GM21723 (cell line): ENCODE measurements at regions not wholly inside any gene's neighbourhood (a gene's known extent, or its start where the extent isn't known, plus 50 kb on each side); places are given as distances from the start of the nearest gene placed in this dataset.
"Not testable (repeated sequence)": the region's sequence is repeated elsewhere in the genome, so short reads cannot be mapped to it uniquely, and the experiment has no call there.

ENCODE experiments used
- ATAC-seq: cut with Tn5 transposase; IDR thresholded peaks from one replicate; pipeline ENCODE4 v1.9.1; 2021; ENCODE audit warnings: mild to moderate bottlenecking, moderate library complexity; ENCODE audit not compliant: unreplicated experiment

DNA sequence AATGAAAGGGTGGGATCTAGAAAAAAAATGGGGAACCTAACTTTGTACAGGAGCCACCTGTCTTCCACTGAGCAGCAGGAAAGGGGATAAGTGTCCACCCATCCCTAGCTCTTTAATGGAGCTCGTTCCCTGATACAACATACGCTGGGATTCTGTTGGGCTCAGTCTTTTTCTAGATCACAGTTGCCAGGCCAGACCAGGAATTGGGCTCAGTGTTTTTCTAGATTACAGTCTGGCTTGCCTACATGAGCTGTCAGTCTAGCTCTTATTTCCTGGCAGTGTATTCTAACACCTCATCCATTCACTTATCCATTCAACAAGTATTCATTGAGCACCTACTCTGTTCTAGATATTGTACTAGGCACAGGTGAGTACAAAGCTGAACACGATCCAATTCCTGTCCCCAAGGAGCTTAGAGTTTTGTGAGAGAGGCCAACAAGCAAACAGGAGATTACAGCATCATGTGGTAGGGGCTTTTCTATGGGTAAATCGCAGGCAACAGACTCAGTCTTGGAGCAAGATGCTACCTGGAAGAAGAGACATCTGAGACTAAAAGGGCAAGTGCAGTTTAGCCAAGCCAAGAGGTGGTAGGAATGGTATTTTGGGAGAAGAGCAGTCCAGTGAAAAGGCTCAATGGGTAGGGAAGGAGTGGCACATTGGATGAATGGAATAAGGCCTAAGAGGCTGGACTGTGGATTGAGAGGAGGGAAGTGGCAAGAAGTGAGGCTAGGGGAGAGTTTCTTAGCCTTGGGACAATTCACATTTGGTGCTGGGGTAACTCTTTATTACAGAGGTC, 138.0 kb upstream of the HS3ST2 start:
- ATAC-seq: no peak

GRCh38 chr16:22677024-22677830, 136.7 kb upstream of the HS3ST2 start:
- no peak for ATAC-seq

GRCh38 chr16:22678311-22678710, 135.7 kb upstream of the HS3ST2 start:
- ATAC-seq: no peak

DNA sequence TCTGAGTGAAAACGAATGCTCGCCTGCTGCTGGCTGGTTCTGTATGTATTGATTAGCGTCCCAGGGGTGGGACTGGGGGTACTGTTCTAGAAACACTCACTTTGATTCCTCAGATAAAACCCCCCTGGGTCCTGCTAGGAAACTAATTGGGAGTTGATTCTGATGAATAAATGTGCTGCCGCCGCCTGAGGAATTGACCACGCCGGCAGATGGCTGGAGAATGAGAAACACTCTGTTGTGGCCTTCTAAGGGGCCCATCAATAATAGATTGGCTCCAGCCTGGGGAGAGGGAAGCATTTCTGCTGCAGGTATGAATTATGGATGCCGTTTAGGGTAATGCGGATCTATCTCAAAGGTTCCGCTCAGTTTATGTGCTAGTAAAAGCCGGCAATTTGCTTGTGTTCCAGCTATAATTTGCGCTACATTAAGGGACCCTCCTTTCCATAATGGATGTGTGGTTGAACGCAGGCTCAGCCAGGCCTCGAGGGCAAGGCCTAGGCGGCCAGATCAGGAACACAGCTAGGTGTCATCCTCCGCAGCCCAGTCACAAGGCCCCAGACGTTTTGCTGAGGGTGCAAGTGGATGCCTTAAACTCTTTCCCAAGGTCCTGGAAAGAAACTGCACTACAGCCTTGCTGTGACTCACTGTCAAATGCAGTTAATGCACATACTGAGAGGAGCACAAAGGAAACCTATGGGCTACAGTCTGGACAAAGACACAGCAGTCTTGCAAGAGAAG, 132.2 kb upstream of the HS3ST2 start:
- no peak for ATAC-seq

- no peak for ATAC-seq
These were observed 130.7 kb upstream of the HS3ST2 start for GRCh38 chr16:22683258-22683657.

DNA sequence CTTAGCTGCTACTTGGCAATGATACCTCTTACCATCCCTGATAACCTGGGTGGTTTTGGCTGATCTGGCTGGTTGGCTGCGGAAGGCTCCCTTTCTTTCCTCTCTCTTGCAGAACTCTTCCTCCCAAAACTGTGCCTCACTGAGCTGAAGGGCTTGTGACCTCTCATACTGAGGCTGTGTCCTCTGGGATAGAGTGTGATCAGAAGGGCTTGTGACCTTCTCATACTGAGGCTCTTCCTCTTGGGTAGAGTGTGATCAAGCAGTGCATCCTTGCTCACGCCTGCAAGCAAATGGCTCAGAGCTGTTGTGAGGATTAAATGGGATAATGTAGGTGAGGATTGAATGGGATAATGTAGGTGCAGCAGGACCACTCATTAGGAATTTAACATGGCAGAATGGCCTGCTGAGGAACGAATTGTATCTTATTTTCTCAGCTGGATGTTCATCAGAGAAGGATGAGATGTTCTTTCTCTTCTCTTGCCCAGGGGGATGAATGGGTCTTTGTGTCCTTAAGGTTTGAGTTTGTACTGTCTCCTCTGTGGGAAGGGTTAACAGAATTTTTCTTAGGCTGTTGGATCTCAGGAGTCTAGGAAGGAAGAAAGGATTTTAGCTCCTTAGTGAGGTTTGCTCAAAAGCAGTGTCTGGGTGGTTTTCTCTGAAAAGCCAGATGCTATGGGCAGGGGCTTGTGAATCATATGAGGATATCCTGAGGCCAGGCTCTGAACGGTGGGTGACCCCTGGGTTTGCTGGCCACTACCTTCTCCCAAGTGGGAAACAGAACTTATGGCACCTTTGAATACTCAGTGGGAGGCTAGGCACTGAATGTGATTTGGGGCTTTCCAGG, 130.0 kb upstream of the HS3ST2 start:
- ATAC-seq: no peak

DNA sequence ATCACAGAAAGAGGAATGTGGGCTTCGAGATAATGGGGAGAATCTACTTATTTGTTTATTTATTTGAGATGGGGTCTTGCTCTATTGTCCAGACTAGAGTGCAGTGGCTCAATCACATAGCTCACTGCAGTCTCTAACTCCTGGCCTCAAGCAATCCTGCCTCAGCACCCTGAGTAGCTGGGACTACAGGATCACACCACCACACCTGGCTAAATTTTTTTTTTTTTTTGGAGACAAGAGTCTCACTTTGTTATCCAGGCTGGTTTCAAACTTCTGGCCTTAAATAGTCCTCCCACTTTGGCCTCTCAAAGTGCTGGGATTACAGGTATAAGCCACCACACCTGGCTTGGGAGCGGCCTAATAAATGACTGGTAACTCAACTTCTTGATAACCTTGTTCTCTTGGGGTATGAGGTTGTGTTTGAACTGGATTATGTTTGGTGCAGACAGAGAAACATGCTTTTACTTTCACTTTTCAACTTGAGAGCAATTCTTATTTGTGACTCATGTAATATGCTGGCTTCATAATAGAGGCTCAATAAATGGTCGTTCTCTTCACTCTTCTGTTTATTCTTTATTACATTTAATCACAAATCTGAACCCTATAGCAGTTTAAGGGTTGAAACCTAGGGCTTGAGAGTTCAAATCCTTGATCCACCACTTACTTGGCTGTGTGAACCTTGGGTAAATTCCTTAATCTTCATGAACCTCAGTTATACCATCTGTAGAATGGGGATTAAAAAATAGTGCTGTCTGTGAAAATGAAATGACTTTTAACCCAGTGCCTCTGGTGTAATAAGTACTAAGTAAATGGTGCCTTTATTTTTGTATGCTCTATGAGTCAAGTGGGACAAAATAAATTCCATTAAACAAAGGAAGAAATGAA, 129.1 kb upstream of the HS3ST2 start:
- ATAC-seq: no peak

DNA sequence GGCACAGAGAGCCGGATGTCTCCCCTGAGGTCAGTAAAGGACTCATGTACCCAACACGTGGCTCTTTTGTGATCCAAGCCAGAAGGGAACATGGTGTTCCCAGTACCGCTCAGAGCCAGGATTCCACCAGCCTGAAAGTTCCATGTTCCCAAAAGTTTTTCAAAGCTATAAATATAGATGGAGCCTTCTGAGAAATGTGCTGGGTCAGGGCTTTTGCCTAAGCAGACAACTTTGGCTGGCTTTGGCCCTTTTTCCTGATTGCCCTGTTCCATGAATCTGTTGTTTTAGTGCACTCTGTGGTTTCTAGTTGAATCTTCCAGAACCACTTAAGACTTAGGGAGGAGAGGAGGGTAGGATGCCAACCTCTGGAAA, 128.5 kb upstream of the HS3ST2 start:
- no peak for ATAC-seq

DNA sequence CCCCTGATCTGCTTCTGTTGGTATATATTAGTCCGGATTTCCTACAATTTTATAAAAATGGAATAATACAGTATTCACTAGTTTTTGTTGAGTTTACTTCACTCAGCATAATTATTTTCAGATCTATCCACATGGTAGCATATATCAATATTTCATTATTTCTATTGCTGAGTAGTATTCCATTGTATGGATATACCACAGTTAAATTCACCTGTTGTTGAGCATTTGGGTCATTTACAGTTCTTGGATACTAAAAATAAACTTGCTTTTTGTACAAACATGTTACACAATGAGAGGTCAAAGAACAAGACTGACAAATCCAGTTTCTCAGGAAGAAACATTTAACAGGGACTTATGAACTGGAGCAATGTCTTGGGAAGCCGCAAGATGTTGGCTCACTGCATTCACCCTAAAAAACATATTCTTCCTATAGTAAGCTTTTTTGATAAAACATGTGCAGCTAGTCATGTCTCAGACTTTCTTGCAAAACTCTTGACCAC, 126.9 kb upstream of the HS3ST2 start:
- no peak for ATAC-seq

- ATAC-seq: no peak
These were observed 125.5 kb upstream of the HS3ST2 start for GRCh38 chr16:22688463-22688862.

GRCh38 chr16:22688930-22689329, 125.0 kb upstream of the HS3ST2 start:
- no peak for ATAC-seq

- ATAC-seq: no peak
These were observed 122.6 kb upstream of the HS3ST2 start for GRCh38 chr16:22691335-22691734.

DNA sequence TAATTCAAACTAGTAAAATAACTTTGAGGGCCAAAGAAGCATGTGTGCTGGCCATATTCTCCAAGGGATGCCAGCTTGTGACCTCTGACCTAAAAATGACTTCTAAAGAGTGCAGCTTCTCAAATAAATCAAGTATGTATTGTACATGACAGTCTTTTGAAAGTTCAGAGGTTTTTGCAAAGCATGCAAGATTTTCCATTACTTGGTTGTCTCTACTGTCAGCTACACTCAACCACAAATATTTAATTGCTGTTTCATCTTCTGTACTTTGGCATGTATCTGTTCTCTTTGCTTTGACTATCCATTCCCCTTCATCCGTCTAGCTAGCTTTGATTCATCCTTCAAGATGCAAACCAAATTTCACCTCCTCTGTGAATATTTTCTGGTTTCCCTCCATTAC, 121.9 kb upstream of the HS3ST2 start:
- ATAC-seq: no peak

DNA sequence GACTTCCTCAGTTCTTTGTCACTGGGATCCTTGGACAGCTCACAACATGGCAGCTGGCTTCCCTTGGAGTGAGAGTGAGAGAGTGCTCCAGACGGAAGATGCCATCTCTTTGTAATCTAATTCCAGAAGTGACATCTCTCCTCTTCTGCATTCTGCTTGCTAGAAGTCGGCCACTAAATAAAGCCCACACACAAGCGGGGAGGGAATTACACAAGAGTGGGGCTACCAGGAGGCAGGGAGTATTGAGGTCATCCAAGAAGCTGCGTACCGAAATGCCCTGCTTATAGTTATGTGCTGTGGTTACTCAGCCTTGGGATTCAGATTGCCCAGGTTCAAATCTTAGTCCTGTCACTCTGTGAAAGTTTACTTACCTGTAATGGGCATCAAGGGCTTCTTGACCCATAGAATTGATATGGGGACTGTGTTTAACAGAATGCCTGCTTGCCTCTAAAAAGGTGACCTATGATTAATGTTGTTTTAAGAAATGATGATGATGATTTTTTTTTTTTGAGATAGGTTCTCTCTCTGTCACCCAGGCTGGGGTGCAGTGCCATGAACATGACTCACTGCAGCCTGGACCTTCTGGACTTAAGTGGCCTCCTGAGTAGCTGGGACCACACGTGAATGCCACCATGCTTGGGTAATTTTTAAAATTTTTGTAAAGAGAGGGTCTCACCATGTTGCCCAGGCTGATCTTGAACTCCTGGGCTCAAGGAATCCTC, 120.9 kb upstream of the HS3ST2 start:
- ATAC-seq: no peak

- ATAC-seq: no peak
These were observed 120.2 kb upstream of the HS3ST2 start for GRCh38 chr16:22693638-22694340.

- ATAC-seq: no peak
These were observed 119.0 kb upstream of the HS3ST2 start for GRCh38 chr16:22694887-22695382.

- not testable (repeated sequence) for ATAC-seq
These were observed 118.2 kb upstream of the HS3ST2 start for GRCh38 chr16:22695773-22696172.

DNA sequence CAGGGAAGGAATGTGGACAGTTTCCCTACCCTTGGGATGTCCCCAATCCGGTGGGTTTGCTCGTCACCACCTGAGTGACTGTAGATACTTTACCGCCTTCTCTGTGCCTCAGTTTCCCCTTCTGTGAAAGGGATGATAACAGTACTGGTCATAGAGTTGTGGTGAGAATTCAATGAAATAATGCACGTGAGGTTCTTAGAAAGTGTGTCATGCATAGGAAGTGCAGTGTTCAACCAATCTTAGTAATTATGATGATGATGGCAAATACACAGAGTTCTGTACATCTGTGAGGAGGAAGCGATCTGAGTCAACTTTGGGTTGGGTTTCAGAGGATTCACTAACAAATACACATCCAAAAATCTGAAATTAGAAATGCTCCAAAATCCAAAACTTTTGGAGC, 114.6 kb upstream of the HS3ST2 start:
- ATAC-seq: no peak
